ENCODE measurements at regions not wholly inside any gene's neighbourhood (a gene's known extent, or its start where the extent isn't known, plus 50 kb on each side); places are given as distances from the start of the nearest gene placed in this dataset.

- CTCF ChIA-PET, result interaction anchor here (1.1 to 1.5 kb wide), 2 partner anchors 11 kb away, joined by 3 to 4 read pairs; no protein-coding TSS in a partner anchor
- POLR2A ChIA-PET, result no interaction called here
- no peak for DNase-seq (ENCODE audit: extremely low spot score)
- TF ChIP-seq CTCF (IDR thresholded peaks at IDR 0.05; ENCODE audit: control extremely low read depth, extremely low read depth, low read depth, missing control alignments), result no peak
These were observed 571.9 kb upstream of the PHF14 start for GRCh38 chr7:10401793-10402192.

GRCh38 chr7:10412422-10413019 lies 561.2 kb upstream of the PHF14 start:
- peak; percentile 24 for DNase-seq (ENCODE audit: extremely low spot score)
- CTCF ChIA-PET, result interaction anchor here (0.7 to 2.0 kb wide), 7 partner anchors 10 to 1994 kb away, joined by 3 to 13 read pairs (median 5); no protein-coding TSS in a partner anchor
- TF ChIP-seq CTCF (IDR thresholded peaks at IDR 0.05; ENCODE audit: control extremely low read depth, extremely low read depth, low read depth, missing control alignments), result peak; percentile 70
- POLR2A ChIA-PET, result no interaction called here

- no peak for TF ChIP-seq CTCF (IDR thresholded peaks at IDR 0.05; ENCODE audit: control extremely low read depth, extremely low read depth, low read depth, missing control alignments)
- no peak for DNase-seq (ENCODE audit: extremely low spot score)
- ChIA-PET CTCF (no interaction called here), POLR2A (no interaction called here)
These were observed 554.7 kb upstream of the PHF14 start for GRCh38 chr7:10418985-10419384.

GRCh38 chr7:10429031-10429430 lies 544.6 kb upstream of the PHF14 start:
- ChIA-PET CTCF (interaction anchor here (1.2 kb wide), 1 partner anchor 8 kb away, joined by 3 read pairs; no protein-coding TSS in a partner anchor), POLR2A (no interaction called here)
- no peak for TF ChIP-seq CTCF (IDR thresholded peaks at IDR 0.05; ENCODE audit: control extremely low read depth, extremely low read depth, low read depth, missing control alignments)
- DNase-seq (ENCODE audit: extremely low spot score), result no peak

GRCh38 chr7:10429511-10429910 lies 544.2 kb upstream of the PHF14 start:
- POLR2A ChIA-PET, result no interaction called here
- no peak for DNase-seq (ENCODE audit: extremely low spot score)
- CTCF ChIA-PET, result interaction anchor here (1.0 to 1.2 kb wide), 2 partner anchors 8 to 34 kb away, joined by 3 read pairs; no protein-coding TSS in a partner anchor
- TF ChIP-seq CTCF (IDR thresholded peaks at IDR 0.05; ENCODE audit: control extremely low read depth, extremely low read depth, low read depth, missing control alignments), result no peak

GRCh38 chr7:10436302-10436701 lies 537.4 kb upstream of the PHF14 start:
- POLR2A ChIA-PET, result no interaction called here

More at GRCh38 chr7:10436302-10436701, 537.4 kb upstream of the PHF14 start:
- no peak for TF ChIP-seq CTCF (IDR thresholded peaks at IDR 0.05; ENCODE audit: control extremely low read depth, extremely low read depth, low read depth, missing control alignments)
- CTCF ChIA-PET, result no interaction called here
- no peak for DNase-seq (ENCODE audit: extremely low spot score)
